Endothelial cell of umbilical vein (primary cell): ENCODE measurements at regions not wholly inside any gene's neighbourhood (a gene's known extent, or its start where the extent isn't known, plus 50 kb on each side); places are given as distances from the start of the nearest gene placed in this dataset.

Source experiments
- BruUV-seq: library from RNA; stranded (reverse); fragments of 400-500 nt; replicated peaks from 2 replicates; lab custom pipeline; 2021; lab: Mats Ljungman, UMichigan
- CTCF ChIA-PET: fragments of 300-600, 350-600 bp; sonication (Branson Sonifier 250); formaldehyde crosslinking; loops from one replicate; lab custom pipeline; 2021; ENCODE audit warnings: antibody characterized with exemption, inconsistent platforms; lab: Charles Lee
- POLR2A ChIA-PET: fragments of 300-600, 350-600 bp; sonication (Branson Sonifier 250); formaldehyde crosslinking; loops from one replicate; lab custom pipeline; 2021; ENCODE audit warnings: antibody characterized with exemption, inconsistent platforms; lab: Charles Lee
- DNase-seq: peaks from one replicate; pipeline ENCODE4 v3.0.0-alpha.2; 2011; ENCODE audit warnings: low read depth, low spot score
- FAIRE-seq: peaks from 2 replicates; lab custom pipeline; 2011; peaks lifted over from hg19 to GRCh38; lab: Jason Lieb, UNC
- H2AFZ ChIP-seq: 2 replicates; pipeline ENCODE4 v1.6.0; 2012; ENCODE audit warnings: low read depth, low read length, control low read depth, inconsistent platforms
- H3K27ac ChIP-seq: 2 replicates; pipeline ENCODE4 v1.5.1; 2011; ENCODE audit warnings: low read depth, mild to moderate bottlenecking, control low read depth, low read length, moderate library complexity; ENCODE audit not compliant: insufficient read depth
- H3K27me3 ChIP-seq, 2 experiments: 2 replicates each; pipeline versions ENCODE4 v1.6.0 to v1.6.1; 2011; ENCODE audit warnings: low read length in 2 of 2, mixed read lengths in 1 of 2; ENCODE audit not compliant: control insufficient read depth in 2 of 2, insufficient read depth in 2 of 2
- H3K36me3 ChIP-seq, 2 experiments: 2 replicates in 1 of 2; 3 replicates in 1 of 2; pipeline ENCODE4 v1.5.1; 2011; ENCODE audit warnings: low read length in 2 of 2, mild to moderate bottlenecking in 1 of 2, moderate library complexity in 1 of 2; ENCODE audit not compliant: control insufficient read depth in 2 of 2, insufficient read depth in 2 of 2; ENCODE audit errors: extremely low read depth in 1 of 2
- H3K4me1 ChIP-seq: 3 replicates; pipeline ENCODE4 v1.5.1; 2011; ENCODE audit warnings: mild to moderate bottlenecking, low read length; ENCODE audit not compliant: control insufficient read depth, insufficient read depth; ENCODE audit errors: extremely low read depth
- H3K4me2 ChIP-seq: 2 replicates; pipeline ENCODE4 v1.6.1; 2011; ENCODE audit warnings: low read length, control low read depth, mixed read lengths; ENCODE audit not compliant: insufficient read depth
- H3K4me3 ChIP-seq, 3 experiments: fragments of 200-600 bp in 1 of 3; sonication (generic), shearing (Covaris generic) in 1 of 3; replicated peaks in 1 of 3; 2 replicates each; pipeline ENCODE4 v1.5.1; 2011 to 2016; ENCODE audit warnings: control low read depth in 3 of 3, low read length in 3 of 3, mild to moderate bottlenecking in 2 of 3, inconsistent platforms in 1 of 3, low read depth in 1 of 3, moderate library complexity in 1 of 3; ENCODE audit not compliant: insufficient read depth in 1 of 3
- H3K79me2 ChIP-seq: 2 replicates; pipeline ENCODE4 v1.6.0; 2012; ENCODE audit warnings: low read length, inconsistent platforms; ENCODE audit not compliant: control insufficient read depth, insufficient read depth
- H3K9ac ChIP-seq: replicated peaks from 2 replicates; pipeline ENCODE3; 2011; ENCODE audit warnings: low read length, control low read depth; ENCODE audit not compliant: insufficient read depth; ENCODE audit errors: extremely low read depth
- H3K9me1 ChIP-seq: replicated peaks from 3 replicates; pipeline ENCODE4 v1.6.0; 2011; ENCODE audit warnings: mild to moderate bottlenecking, low read length; ENCODE audit not compliant: control insufficient read depth, insufficient read depth; ENCODE audit errors: extremely low read depth
- H3K9me3 ChIP-seq: replicated peaks from 2 replicates; pipeline ENCODE4 v1.5.1; 2012; ENCODE audit warnings: low read length, inconsistent platforms; ENCODE audit not compliant: control insufficient read depth, insufficient read depth
- H4K20me1 ChIP-seq: replicated peaks from 2 replicates; pipeline ENCODE3; 2011; ENCODE audit warnings: mild to moderate bottlenecking, low read length; ENCODE audit not compliant: control insufficient read depth, insufficient read depth; ENCODE audit errors: extremely low read depth
- EZH2 ChIP-seq: IDR thresholded peaks from 2 replicates; pipeline ENCODE4 v1.6.1; 2012; ENCODE audit warnings: borderline replicate concordance, low read depth, mild to moderate bottlenecking, moderate library complexity, low read length, inconsistent platforms; ENCODE audit not compliant: severe bottlenecking
- FOS ChIP-seq: IDR thresholded peaks from 2 replicates; pipeline ENCODE4 v1.6.1; 2011; ENCODE audit warnings: mild to moderate bottlenecking, low read length, moderate library complexity, borderline replicate concordance; ENCODE audit not compliant: insufficient read depth
- GATA2 ChIP-seq: IDR thresholded peaks from 2 replicates; pipeline ENCODE4 v1.7.0; 2011; ENCODE audit warnings: low read depth, mild to moderate bottlenecking, moderate library complexity, mixed read lengths, low read length; ENCODE audit not compliant: insufficient read length, insufficient read depth
- JUN ChIP-seq: IDR thresholded peaks from 2 replicates; pipeline ENCODE4 v1.6.1; 2011; ENCODE audit warnings: borderline replicate concordance, low read depth; ENCODE audit not compliant: insufficient read length, insufficient read depth
- MYC ChIP-seq: IDR thresholded peaks from one replicate; pipeline ENCODE4 v1.6.1; 2011; ENCODE audit warnings: mild to moderate bottlenecking, low read depth, low read length
- POLR2A ChIP-seq: IDR thresholded peaks from 2 replicates; pipeline ENCODE4 v1.6.1; 2012; ENCODE audit warnings: low read depth, mild to moderate bottlenecking, control low read depth, low read length
- POLR2AphosphoS5 ChIP-seq: IDR thresholded peaks from 2 replicates; pipeline ENCODE4 v1.6.1; 2012; ENCODE audit warnings: low read depth, mild to moderate bottlenecking, control low read depth, low read length, moderate library complexity; ENCODE audit not compliant: insufficient read depth
- dilution Hi-C: fragments of 300-500 bp; cut with MboI; formaldehyde crosslinking; loops from one replicate; pipeline ENCODE4 v1.15.0; 2019; ENCODE audit warnings: low sequenced_read_pairs; ENCODE audit not compliant: extremely low pct_ligation_motif_present
- intact Hi-C: fragments of 100-400 bp; cut with micrococcal nuclease; formaldehyde crosslinking; loops from one replicate; pipeline ENCODE4 v1.10.0; 2022
- TF ChIP-seq, protein P1 (sequence below), 2 donors: IDR thresholded peaks; 1 replicate in 1 of 2; 2 replicates in 1 of 2; pipeline ENCODE4 v1.5.1; 2011; ENCODE audit warnings: low read length in 2 of 2, mild to moderate bottlenecking in 2 of 2, moderate library complexity in 2 of 2, control low read depth in 1 of 2, inconsistent platforms in 1 of 2, low read depth in 1 of 2; ENCODE audit not compliant: insufficient read depth in 1 of 2; ENCODE audit errors: extremely low read depth in 1 of 2

DNA sequence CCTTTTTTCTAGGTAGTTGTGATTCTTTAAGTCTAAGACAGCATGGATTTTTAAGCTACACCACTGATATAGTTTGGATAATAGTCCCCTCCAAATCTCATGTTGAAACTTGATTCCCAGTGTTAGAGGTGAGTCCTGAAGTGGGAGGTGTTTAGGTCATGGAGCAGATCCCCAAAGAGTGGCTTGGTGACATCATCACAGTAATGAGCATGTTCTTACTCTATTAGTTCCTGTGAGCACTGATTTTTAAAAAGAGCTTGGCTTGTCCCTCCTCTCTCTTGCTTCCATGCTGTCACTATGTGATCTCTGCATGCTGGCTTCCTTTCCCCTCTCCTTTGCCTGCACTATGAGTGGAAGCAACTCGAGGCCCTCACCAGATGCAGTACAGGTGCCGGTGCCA is 115.5 kb downstream of the LEPR start:
- no peak for DNase-seq
- H3K9me1 ChIP-seq, result no peaks in the 10 kb centered on the region
- TF ChIP-seq GATA2, result no peak
- TF ChIP-seq FOS, result no peak
- TF ChIP-seq, protein P1, sequence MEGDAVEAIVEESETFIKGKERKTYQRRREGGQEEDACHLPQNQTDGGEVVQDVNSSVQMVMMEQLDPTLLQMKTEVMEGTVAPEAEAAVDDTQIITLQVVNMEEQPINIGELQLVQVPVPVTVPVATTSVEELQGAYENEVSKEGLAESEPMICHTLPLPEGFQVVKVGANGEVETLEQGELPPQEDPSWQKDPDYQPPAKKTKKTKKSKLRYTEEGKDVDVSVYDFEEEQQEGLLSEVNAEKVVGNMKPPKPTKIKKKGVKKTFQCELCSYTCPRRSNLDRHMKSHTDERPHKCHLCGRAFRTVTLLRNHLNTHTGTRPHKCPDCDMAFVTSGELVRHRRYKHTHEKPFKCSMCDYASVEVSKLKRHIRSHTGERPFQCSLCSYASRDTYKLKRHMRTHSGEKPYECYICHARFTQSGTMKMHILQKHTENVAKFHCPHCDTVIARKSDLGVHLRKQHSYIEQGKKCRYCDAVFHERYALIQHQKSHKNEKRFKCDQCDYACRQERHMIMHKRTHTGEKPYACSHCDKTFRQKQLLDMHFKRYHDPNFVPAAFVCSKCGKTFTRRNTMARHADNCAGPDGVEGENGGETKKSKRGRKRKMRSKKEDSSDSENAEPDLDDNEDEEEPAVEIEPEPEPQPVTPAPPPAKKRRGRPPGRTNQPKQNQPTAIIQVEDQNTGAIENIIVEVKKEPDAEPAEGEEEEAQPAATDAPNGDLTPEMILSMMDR (IDR thresholded peaks at IDR 0.05; ENCODE audit: extremely low read depth in 1 of 2, insufficient read depth in 1 of 2, low read depth in 1 of 2, low read length in 2 of 2), result no peak
- TF ChIP-seq POLR2A, result no peak
- no peak for TF ChIP-seq MYC
- no peak for TF ChIP-seq EZH2
- TF ChIP-seq JUN, result no peak
- no peak for TF ChIP-seq POLR2AphosphoS5
- H3K9ac ChIP-seq, result no peak overlapping the region
- no peak overlapping the region for H2AFZ ChIP-seq
- dilution Hi-C loops, result no loop called here
- H3K27ac ChIP-seq, result no peak overlapping the region
- no peaks in the 10 kb centered on the region for H4K20me1 ChIP-seq
- no TSS peak for BruUV-seq
- no peaks in the 10 kb centered on the region for H3K9me3 ChIP-seq
- FAIRE-seq, result no peak
- peaks cover 15% of the 10 kb centered on the region for H3K4me1 ChIP-seq
- H3K79me2 ChIP-seq, result no peaks in the 10 kb centered on the region
- H3K27me3 ChIP-seq, result no peaks in the 10 kb centered on the region
- intact Hi-C loops, result no loop called here
- no peak overlapping the region for H3K4me2 ChIP-seq
- POLR2A ChIA-PET, result no interaction called here
- H3K36me3 ChIP-seq, result no peaks in the 10 kb centered on the region
- no peak overlapping the region for H3K4me3 ChIP-seq
- CTCF ChIA-PET, result interaction anchor here (1.0 to 1.2 kb wide), 3 partner anchors 8 to 87 kb away, joined by 3 to 5 read pairs (median 3); no protein-coding TSS in a partner anchor
